ENCODE measurements at regions not wholly inside any gene's neighbourhood (a gene's known extent, or its start where the extent isn't known, plus 50 kb on each side); places are given as distances from the start of the nearest gene placed in this dataset.

GRCh38 chr6:124877468-124877867, 84.8 kb upstream of the RNF217 start:
- TF ChIP-seq ZNF23 (tag by site-specific recombination; IDR thresholded peaks at IDR 0.05; ENCODE audit: borderline replicate concordance) (no peak), AEBP2 (tag by site-specific recombination; IDR thresholded peaks at IDR 0.05; ENCODE audit: borderline replicate concordance) (no peak), SP7 (tag by site-specific recombination; IDR thresholded peaks at IDR 0.05) (no peak), CTCF (tag by site-specific recombination; IDR thresholded peaks at IDR 0.05) (no peak), ZNF510 (tag by site-specific recombination; IDR thresholded peaks at IDR 0.05; ENCODE audit: insufficient replicate concordance) (no peak), ZNF274 (IDR thresholded peaks at IDR 0.05; ENCODE audit: low read length) (no peak), ZNF274 (tag by site-specific recombination; IDR thresholded peaks at IDR 0.05; ENCODE audit: borderline replicate concordance) (no peak), PATZ1 (tag by site-specific recombination; IDR thresholded peaks at IDR 0.05) (no peak), ZSCAN23 (tag by site-specific recombination; IDR thresholded peaks at IDR 0.05) (no peak), ATF2 (tag by site-specific recombination; IDR thresholded peaks at IDR 0.05; ENCODE audit: low read depth) (no peak), ZNF248 (tag by site-specific recombination; IDR thresholded peaks at IDR 0.05) (no peak), MYNN (tag by site-specific recombination; IDR thresholded peaks at IDR 0.05; ENCODE audit: borderline replicate concordance) (no peak)

All from HEK293 (cell line).